T47D (cell line): ENCODE measurements at regions not wholly inside any gene's neighbourhood (a gene's known extent, or its start where the extent isn't known, plus 50 kb on each side); places are given as distances from the start of the nearest gene placed in this dataset.

Experiments
- DNase-seq, 2 experiments: peaks; one replicate each; pipeline versions ENCODE4 v3.0.0 to v3.0.0-alpha.2; 2011 to 2012; ENCODE audit warnings: low read depth in 1 of 2, low spot score in 1 of 2
- JUND ChIP-seq: IDR thresholded peaks from 2 replicates; pipeline ENCODE4 v1.6.1; 2012; ENCODE audit warnings: low read depth
- in situ Hi-C: cut with HindIII; loops from 2 replicates; pipeline ENCODE4 v1.10.0; 2016; ENCODE audit warnings: low sequenced_read_pairs, low pct_unique_long_range_greater_than_20kb

GRCh38 chr4:141290771-141291170, 70.1 kb downstream of the ZNF330 start:
- in situ Hi-C loops = no loop called here
- no peak for TF ChIP-seq JUND
- no peak for DNase-seq

- no peak for DNase-seq
- in situ Hi-C loops = no loop called here
- TF ChIP-seq JUND = no peak
Observed at GRCh38 chr4:141294306-141294705, 73.6 kb downstream of the ZNF330 start.

- in situ Hi-C loops = no loop called here
- TF ChIP-seq JUND = no peak
Observed at GRCh38 chr4:141301216-141301615, 80.5 kb downstream of the ZNF330 start.

GRCh38 chr4:141302924-141303323, 82.2 kb downstream of the ZNF330 start:
- no peak for DNase-seq
- in situ Hi-C loops = no loop called here
- TF ChIP-seq JUND = no peak

More at GRCh38 chr4:141301216-141301615, 80.5 kb downstream of the ZNF330 start:
- no peak for DNase-seq

GRCh38 chr4:141304346-141304745, 83.7 kb downstream of the ZNF330 start:
- no peak for TF ChIP-seq JUND
- in situ Hi-C loops = no loop called here
- no peak for DNase-seq

- in situ Hi-C loops = no loop called here
- no peak for TF ChIP-seq JUND
- DNase-seq = no peak
Observed at GRCh38 chr4:141306331-141306730, 85.6 kb downstream of the ZNF330 start.

- in situ Hi-C loops = no loop called here
- DNase-seq = peak; percentile 16 to 61
- no peak for TF ChIP-seq JUND
Observed at GRCh38 chr4:141307241-141307689, 86.6 kb downstream of the ZNF330 start.

GRCh38 chr4:141309874-141310273, 89.2 kb downstream of the ZNF330 start:
- in situ Hi-C loops = no loop called here
- TF ChIP-seq JUND = no peak

GRCh38 chr4:141311246-141312204, 90.8 kb downstream of the ZNF330 start:
- DNase-seq = no peak
- TF ChIP-seq JUND = no peak
- in situ Hi-C loops = no loop called here

More at GRCh38 chr4:141309874-141310273, 89.2 kb downstream of the ZNF330 start:
- no peak for DNase-seq

- no peak for DNase-seq
- no peak for TF ChIP-seq JUND
- in situ Hi-C loops = no loop called here
Observed at GRCh38 chr4:141314627-141315026, 93.9 kb downstream of the ZNF330 start.

GRCh38 chr4:141328560-141329173, 108.0 kb downstream of the ZNF330 start:
- in situ Hi-C loops = no loop called here
- no peak for TF ChIP-seq JUND
- DNase-seq = no peak

GRCh38 chr4:141329174-141329569, 108.5 kb downstream of the ZNF330 start:
- no peak for DNase-seq
- no peak for TF ChIP-seq JUND
- in situ Hi-C loops = no loop called here

- TF ChIP-seq JUND = no peak
- DNase-seq = no peak
- in situ Hi-C loops = no loop called here
Observed at GRCh38 chr4:141330616-141331015, 109.9 kb downstream of the ZNF330 start.
